ENCODE measurements at regions not wholly inside any gene's neighbourhood (a gene's known extent, or its start where the extent isn't known, plus 50 kb on each side); places are given as distances from the start of the nearest gene placed in this dataset.

- no peak for TF ChIP-seq POLR2A (IDR thresholded peaks at IDR 0.05)
- TF ChIP-seq CTCF (IDR thresholded peaks at IDR 0.05), result no peak
- no peak for TF ChIP-seq EP300 (IDR thresholded peaks at IDR 0.05)
Measured at GRCh38 chr3:53989946-53990345, 98.3 kb upstream of the SELENOK start.
